SK-N-SH (cell line): ENCODE measurements at regions not wholly inside any gene's neighbourhood (a gene's known extent, or its start where the extent isn't known, plus 50 kb on each side); places are given as distances from the start of the nearest gene placed in this dataset.
"Not testable (repeated sequence)": the region's sequence is repeated elsewhere in the genome, so short reads cannot be mapped to it uniquely, and the experiment has no call there.

Experiments
- PBX3 ChIP-seq: IDR thresholded peaks from 2 replicates; pipeline ENCODE4; 2012
- POLR2AphosphoS5 ChIP-seq: IDR thresholded peaks from 2 replicates; pipeline ENCODE4 v1.6.1; 2012; ENCODE audit warnings: low read depth, low read length
- TEAD4 ChIP-seq: IDR thresholded peaks from 2 replicates; pipeline ENCODE4 v1.4.0; 2012; ENCODE audit warnings: mild to moderate bottlenecking, borderline replicate concordance; ENCODE audit not compliant: insufficient read depth
- YY1 ChIP-seq: IDR thresholded peaks from 2 replicates; pipeline ENCODE4 v1.4.0; 2012; ENCODE audit warnings: low read depth, mild to moderate bottlenecking

DNA sequence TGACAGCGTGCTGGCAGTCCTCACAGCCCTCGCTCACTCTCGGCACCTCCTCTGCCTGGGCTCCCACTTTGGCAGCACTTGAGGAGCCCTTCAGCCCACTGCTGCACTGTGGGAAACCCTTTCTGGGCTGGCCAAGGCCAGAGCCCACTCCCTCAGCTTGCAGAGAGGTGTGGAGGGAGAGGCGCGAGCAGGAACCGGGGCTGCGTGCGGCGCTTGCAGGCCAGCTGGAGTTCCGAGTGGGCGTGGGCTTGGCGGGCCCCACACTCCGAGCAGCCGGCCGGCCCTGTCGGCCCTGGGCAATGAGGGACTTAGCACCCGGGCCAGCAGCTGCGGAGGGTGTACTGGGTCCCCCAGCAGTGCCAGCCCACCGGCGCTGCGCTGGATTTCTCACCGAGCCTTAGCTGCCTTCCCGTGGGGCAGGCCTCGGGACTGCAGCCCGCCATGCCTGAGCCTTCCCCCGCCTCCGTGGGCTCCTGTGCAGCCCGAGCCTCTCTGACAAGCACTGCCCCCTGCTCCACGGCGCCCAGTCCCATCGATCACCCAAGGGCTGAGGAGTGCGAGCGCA lies 722.0 kb downstream of the KLHL13 start:
- TF ChIP-seq PBX3, POLR2AphosphoS5, TEAD4, YY1: not testable (repeated sequence)
